Mesenchymal stem cell (in vitro differentiated cells and primary cell): ENCODE measurements at regions not wholly inside any gene's neighbourhood (a gene's known extent, or its start where the extent isn't known, plus 50 kb on each side); places are given as distances from the start of the nearest gene placed in this dataset.

Experiments used
- DNase-seq: peaks from one replicate; pipeline ENCODE4 v3.0.0-alpha.2; 2013
- H2AFZ ChIP-seq: one replicate; pipeline ENCODE4 v1.6.1; 2013; ENCODE audit warnings: low read depth, mild to moderate bottlenecking, control low read depth, inconsistent platforms, low read length, moderate library complexity
- H2AK5ac ChIP-seq: 2 replicates; pipeline ENCODE4 v1.6.1; 2013; ENCODE audit warnings: low read length, moderate library complexity, mild to moderate bottlenecking, inconsistent platforms; ENCODE audit not compliant: severe bottlenecking
- H2BK120ac ChIP-seq: one replicate; pipeline ENCODE4 v1.6.1; 2013; ENCODE audit warnings: low read depth, mild to moderate bottlenecking, inconsistent platforms, low read length, moderate library complexity
- H2BK12ac ChIP-seq, 2 experiments: one replicate each; pipeline ENCODE4 v1.6.1; 2013; ENCODE audit warnings: inconsistent platforms in 2 of 2, low read length in 2 of 2, mild to moderate bottlenecking in 2 of 2, moderate library complexity in 2 of 2, control low read depth in 1 of 2
- H2BK15ac ChIP-seq: one replicate; pipeline ENCODE4 v1.6.1; 2013; ENCODE audit warnings: mild to moderate bottlenecking, low read depth, inconsistent platforms; ENCODE audit not compliant: poor library complexity, severe bottlenecking
- H2BK5ac ChIP-seq: 2 replicates; pipeline ENCODE4 v1.6.1; 2013; ENCODE audit warnings: low read depth, mild to moderate bottlenecking, low read length, control low read depth, inconsistent platforms; ENCODE audit not compliant: poor library complexity, severe bottlenecking
- H3K14ac ChIP-seq, 2 experiments: one replicate each; pipeline ENCODE4 v1.6.1; 2013; ENCODE audit warnings: inconsistent platforms in 2 of 2, low read length in 2 of 2, control low read depth in 1 of 2, mild to moderate bottlenecking in 1 of 2, moderate library complexity in 1 of 2
- H3K18ac ChIP-seq, 2 experiments: one replicate each; pipeline ENCODE4 v1.6.1; 2013; ENCODE audit warnings: inconsistent platforms in 2 of 2, low read length in 2 of 2, control low read depth in 1 of 2, low read depth in 1 of 2, mild to moderate bottlenecking in 1 of 2
- H3K23ac ChIP-seq, 2 experiments: one replicate each; pipeline ENCODE4 v1.6.1; 2013; ENCODE audit warnings: inconsistent platforms in 2 of 2, low read length in 2 of 2, mild to moderate bottlenecking in 2 of 2, moderate library complexity in 2 of 2, control low read depth in 1 of 2
- H3K27ac ChIP-seq: 2 replicates; pipeline ENCODE4 v1.5.1; 2013; ENCODE audit warnings: mild to moderate bottlenecking, moderate library complexity, low read length, control low read depth, inconsistent platforms; ENCODE audit not compliant: poor library complexity, severe bottlenecking
- H3K27me3 ChIP-seq, 2 experiments: 2 replicates each; pipeline versions ENCODE4 v1.6.1 to v1.7.0; 2013; ENCODE audit warnings: low read length in 2 of 2, mild to moderate bottlenecking in 2 of 2, moderate library complexity in 2 of 2, control low read depth in 1 of 2, inconsistent platforms in 1 of 2; ENCODE audit not compliant: control insufficient read depth in 1 of 2, insufficient read depth in 1 of 2
- H3K36me3 ChIP-seq, 2 experiments: 2 replicates each; pipeline versions ENCODE4 v1.6.1 to v1.7.0; 2013; ENCODE audit warnings: low read length in 2 of 2, control low read depth in 1 of 2, inconsistent platforms in 1 of 2, low read depth in 1 of 2, mild to moderate bottlenecking in 1 of 2; ENCODE audit not compliant: insufficient read depth in 2 of 2, control insufficient read depth in 1 of 2
- H3K4ac ChIP-seq, 2 experiments: one replicate each; pipeline ENCODE4 v1.6.1; 2013; ENCODE audit warnings: inconsistent platforms in 2 of 2, low read length in 2 of 2, mild to moderate bottlenecking in 2 of 2, moderate library complexity in 2 of 2, control low read depth in 1 of 2, low read depth in 1 of 2
- H3K4me1 ChIP-seq: 2 replicates; pipeline ENCODE4 v1.6.1; 2013; ENCODE audit warnings: low read depth, low read length, control low read depth; ENCODE audit not compliant: control insufficient read depth, insufficient read depth
- H3K4me2 ChIP-seq: 2 replicates; pipeline ENCODE4 v1.6.1; 2013; ENCODE audit warnings: low read length, mild to moderate bottlenecking, inconsistent platforms; ENCODE audit not compliant: poor library complexity, severe bottlenecking
- H3K4me3 ChIP-seq, 2 experiments: 2 replicates each; pipeline versions ENCODE4 v1.5.1 to v1.7.0; 2013; ENCODE audit warnings: low read length in 2 of 2, mild to moderate bottlenecking in 2 of 2, control low read depth in 1 of 2, low read depth in 1 of 2; ENCODE audit not compliant: insufficient read depth in 1 of 2
- H3K79me1 ChIP-seq: replicated peaks from 2 replicates; pipeline ENCODE4 v1.6.1; 2013; ENCODE audit warnings: mild to moderate bottlenecking, control low read depth, low read length, inconsistent platforms; ENCODE audit not compliant: poor library complexity, severe bottlenecking
- H3K9ac ChIP-seq: 2 replicates; pipeline ENCODE4 v1.7.0; 2013; ENCODE audit warnings: mild to moderate bottlenecking, low read length, moderate library complexity
- H3K9me3 ChIP-seq: 2 replicates; pipeline ENCODE4 v1.7.0; 2013; ENCODE audit warnings: mild to moderate bottlenecking, low read length; ENCODE audit not compliant: control insufficient read depth
- H4K8ac ChIP-seq: one replicate; pipeline ENCODE4 v1.6.1; 2013; ENCODE audit warnings: inconsistent platforms, mild to moderate bottlenecking, low read length, moderate library complexity
- H4K91ac ChIP-seq: one replicate; pipeline ENCODE4 v1.6.1; 2013; ENCODE audit warnings: mild to moderate bottlenecking, low read length, inconsistent platforms
- WGBS: methylation state at CpG from one replicate; pipeline ENCODE4 v1.1.7; 2013; ENCODE audit warnings: mixed read lengths; 5-methylcytosine and 5-hydroxymethylcytosine counted together

- Histone ChIP-seq H4K8ac (no peak overlapping the region), H2BK5ac (no peak overlapping the region), H3K18ac (no peak overlapping the region), H3K79me1 (no peaks in the 10 kb centered on the region), H3K9ac (no peak overlapping the region), H3K9me3 (no peaks in the 10 kb centered on the region), H4K91ac (no peak overlapping the region), H2BK12ac (no peak overlapping the region), H2AK5ac (no peak overlapping the region), H3K14ac (no peak overlapping the region), H2BK120ac (no peak overlapping the region), H3K4me3 (no peak overlapping the region), H3K36me3 (no peaks in the 10 kb centered on the region), H3K4me2 (no peak overlapping the region), H3K23ac (no peak overlapping the region), H2AFZ (no peak overlapping the region), H3K27ac (no peak overlapping the region), H3K4ac (no peak overlapping the region), H2BK15ac (no peak overlapping the region), H3K4me1 (no peaks in the 10 kb centered on the region), H3K27me3 (no peaks in the 10 kb centered on the region)
- no peak for DNase-seq
- 100% methylated on average over 1 of the region's 4 CpGs for WGBS
These were observed 815.0 kb upstream of the MAN1A1 start for GRCh38 chr6:120164531-120164930.

GRCh38 chr6:120157873-120158272 is 808.3 kb upstream of the MAN1A1 start:
- no peak for DNase-seq

GRCh38 chr6:120147071-120147871 is 797.7 kb upstream of the MAN1A1 start:
- WGBS = 84% methylated on average over 4 of the region's 4 CpGs
- H4K8ac ChIP-seq = no peak overlapping the region

More at GRCh38 chr6:120157873-120158272, 808.3 kb upstream of the MAN1A1 start:
- Histone ChIP-seq H2AFZ (no peak overlapping the region), H3K4me3 (no peak overlapping the region), H2BK12ac (no peak overlapping the region), H3K36me3 (no peaks in the 10 kb centered on the region), H3K4me1 (no peaks in the 10 kb centered on the region), H3K14ac (no peak overlapping the region), H3K23ac (no peak overlapping the region), H2AK5ac (no peak overlapping the region), H4K8ac (no peak overlapping the region), H3K27me3 (no peaks in the 10 kb centered on the region), H2BK5ac (no peak overlapping the region), H3K27ac (no peak overlapping the region), H2BK120ac (no peak overlapping the region), H3K9ac (no peak overlapping the region), H3K18ac (no peak overlapping the region), H3K4me2 (no peak overlapping the region), H3K79me1 (no peaks in the 10 kb centered on the region), H2BK15ac (no peak overlapping the region), H3K4ac (no peak overlapping the region), H4K91ac (no peak overlapping the region), H3K9me3 (peaks cover 8% of the 10 kb centered on the region)

GRCh38 chr6:120141601-120142000 is 792.0 kb upstream of the MAN1A1 start:
- no peaks in the 10 kb centered on the region for H3K79me1 ChIP-seq
- H4K91ac ChIP-seq = no peak overlapping the region
- no peaks in the 10 kb centered on the region for H3K27me3 ChIP-seq
- DNase-seq = no peak
- no peak overlapping the region for H2BK15ac ChIP-seq
- no peak overlapping the region for H3K9ac ChIP-seq
- no peak overlapping the region for H3K4me2 ChIP-seq
- no peak overlapping the region for H4K8ac ChIP-seq
- no peak overlapping the region for H2BK12ac ChIP-seq
- H3K36me3 ChIP-seq = no peaks in the 10 kb centered on the region
- no peak overlapping the region for H2BK5ac ChIP-seq
- no peak overlapping the region for H3K14ac ChIP-seq
- H2BK120ac ChIP-seq = no peak overlapping the region
- no peak overlapping the region for H3K4me3 ChIP-seq
- H2AK5ac ChIP-seq = no peak overlapping the region
- no peak overlapping the region for H2AFZ ChIP-seq
- H3K4me1 ChIP-seq = no peaks in the 10 kb centered on the region
- no peak overlapping the region for H3K27ac ChIP-seq
- H3K9me3 ChIP-seq = no peaks in the 10 kb centered on the region
- no peak overlapping the region for H3K18ac ChIP-seq
- no peak overlapping the region for H3K4ac ChIP-seq
- WGBS = 91% methylated on average over 5 of the region's 5 CpGs
- H3K23ac ChIP-seq = no peak overlapping the region

More at GRCh38 chr6:120147071-120147871, 797.7 kb upstream of the MAN1A1 start:
- Histone ChIP-seq H2BK15ac (no peak overlapping the region), H3K14ac (no peak overlapping the region), H3K4me3 (no peak overlapping the region), H3K36me3 (no peaks in the 10 kb centered on the region), H2BK12ac (no peak overlapping the region), H3K4ac (no peak overlapping the region), H3K4me1 (no peaks in the 10 kb centered on the region), H3K23ac (no peak overlapping the region), H3K79me1 (no peaks in the 10 kb centered on the region), H3K27ac (no peak overlapping the region), H4K91ac (no peak overlapping the region), H3K27me3 (no peaks in the 10 kb centered on the region), H3K4me2 (no peak overlapping the region), H3K9me3 (peaks cover 9% of the 10 kb centered on the region), H2BK5ac (no peak overlapping the region), H3K18ac (no peak overlapping the region), H2AK5ac (no peak overlapping the region), H3K9ac (no peak overlapping the region), H2AFZ (no peak overlapping the region), H2BK120ac (no peak overlapping the region)
- no peak for DNase-seq
